GM19035 (cell line): ENCODE measurements at regions not wholly inside any gene's neighbourhood (a gene's known extent, or its start where the extent isn't known, plus 50 kb on each side); places are given as distances from the start of the nearest gene placed in this dataset.
"Not testable (repeated sequence)": the region's sequence is repeated elsewhere in the genome, so short reads cannot be mapped to it uniquely, and the experiment has no call there.

ENCODE experiments used
- ATAC-seq: cut with Tn5 transposase; IDR thresholded peaks from one replicate; pipeline ENCODE4 v1.9.1; 2021; ENCODE audit not compliant: unreplicated experiment

DNA sequence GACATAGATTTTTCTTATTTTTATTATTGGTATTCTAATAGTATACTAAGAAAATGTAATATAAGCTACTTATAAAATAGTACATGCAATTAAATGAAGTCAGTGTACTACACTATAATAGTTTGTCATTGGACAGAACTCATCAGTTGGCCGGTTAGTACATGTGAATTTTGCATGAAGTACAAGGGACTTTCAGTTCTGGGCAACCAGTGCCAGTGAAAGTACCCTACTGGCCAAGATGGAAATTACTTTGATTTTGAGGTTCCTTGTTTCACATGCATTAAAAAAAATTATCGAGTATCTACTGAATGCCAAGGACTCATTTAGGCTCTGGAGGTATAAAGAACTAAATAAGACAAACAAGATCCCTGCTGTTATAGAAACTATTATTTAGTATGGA is 213.4 kb upstream of the ELL2 start:
- no peak for ATAC-seq

DNA sequence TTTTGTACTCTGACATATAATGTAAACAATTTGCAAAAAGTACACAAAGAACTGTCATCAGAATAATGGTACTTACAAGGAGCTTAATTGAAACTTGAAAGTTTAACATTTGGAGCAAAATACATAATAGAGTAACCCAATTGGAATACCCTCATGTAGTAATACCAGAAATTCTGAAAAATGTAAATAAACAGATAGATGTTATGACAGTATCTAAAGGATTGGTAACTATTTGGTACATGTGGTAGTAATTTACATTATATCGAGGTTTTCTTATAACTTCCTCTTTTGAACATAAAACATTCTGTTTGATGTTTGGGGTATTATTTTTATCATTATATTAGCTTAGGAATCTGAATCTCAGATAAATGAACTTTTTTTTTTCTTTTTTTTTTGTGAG is 211.7 kb upstream of the ELL2 start:
- no peak for ATAC-seq

DNA sequence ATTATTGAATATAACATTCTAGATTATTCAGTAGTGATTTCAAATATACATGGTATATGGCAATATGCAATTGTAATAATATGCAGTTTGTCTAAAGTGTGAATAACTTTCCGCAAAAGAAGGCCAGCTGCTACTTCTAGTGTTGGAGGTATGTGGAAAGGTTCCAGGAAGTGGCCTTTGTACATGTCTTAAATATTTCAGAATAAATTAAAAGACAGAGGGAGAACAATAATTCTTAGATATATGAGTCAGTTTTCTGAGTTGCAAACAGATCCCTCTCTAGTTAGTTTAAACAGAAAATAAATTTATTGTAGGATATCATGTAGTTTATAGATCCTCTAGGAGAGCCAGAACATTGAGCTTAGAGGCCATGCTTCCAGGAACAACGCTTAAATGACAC is 210.8 kb upstream of the ELL2 start:
- ATAC-seq = no peak

DNA sequence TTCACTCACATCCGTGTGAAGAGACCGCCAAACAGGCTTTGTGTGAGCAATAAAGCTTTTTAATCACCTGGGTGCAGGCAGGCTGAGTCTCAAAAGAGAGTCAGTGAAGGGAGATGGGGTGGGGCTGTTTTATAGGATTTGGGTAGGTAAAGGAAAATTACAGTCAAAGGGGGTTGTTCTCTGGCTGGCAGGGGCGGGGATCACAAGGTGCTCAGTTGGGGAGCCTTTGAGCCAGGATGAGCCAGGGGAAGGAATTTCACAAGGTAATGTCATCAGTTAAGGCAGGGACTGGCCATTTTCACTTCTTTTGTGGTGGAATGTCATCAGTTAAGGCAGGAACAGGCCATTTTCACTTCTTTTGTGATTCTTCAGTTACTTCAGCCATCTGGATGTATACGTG is 210.3 kb upstream of the ELL2 start:
- ATAC-seq = not testable (repeated sequence)

DNA sequence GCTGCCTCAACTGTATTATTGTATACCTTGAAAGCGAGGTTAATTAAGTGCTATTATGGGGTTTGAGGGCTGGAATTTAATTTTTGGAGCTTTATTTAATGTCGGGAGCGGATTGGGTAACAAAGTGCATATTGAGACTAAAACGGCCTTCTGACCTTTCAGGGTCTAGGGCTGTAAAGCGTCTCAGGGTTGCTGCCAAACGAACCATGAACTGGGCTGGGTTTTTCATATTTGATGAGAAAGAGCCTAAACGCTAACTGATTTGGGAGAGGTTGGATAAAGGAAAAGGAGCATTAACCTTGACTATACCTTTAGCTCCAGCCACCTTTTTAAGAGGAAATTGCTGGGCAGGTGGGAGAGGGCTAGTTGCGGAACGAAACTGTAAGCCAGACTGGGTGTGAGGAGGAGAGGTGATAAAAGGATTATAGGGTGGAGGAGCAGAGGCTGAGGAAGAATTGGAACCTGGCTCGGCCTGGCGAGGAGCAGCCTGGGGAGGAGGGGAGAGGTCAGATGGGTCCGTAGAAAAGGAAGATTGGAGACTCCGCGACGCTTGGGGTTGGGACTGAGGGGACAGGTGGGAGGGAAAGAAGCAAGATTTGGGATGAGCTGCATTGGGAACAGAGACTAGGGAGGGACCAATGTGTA is 209.0 kb upstream of the ELL2 start:
- ATAC-seq = not testable (repeated sequence)

DNA sequence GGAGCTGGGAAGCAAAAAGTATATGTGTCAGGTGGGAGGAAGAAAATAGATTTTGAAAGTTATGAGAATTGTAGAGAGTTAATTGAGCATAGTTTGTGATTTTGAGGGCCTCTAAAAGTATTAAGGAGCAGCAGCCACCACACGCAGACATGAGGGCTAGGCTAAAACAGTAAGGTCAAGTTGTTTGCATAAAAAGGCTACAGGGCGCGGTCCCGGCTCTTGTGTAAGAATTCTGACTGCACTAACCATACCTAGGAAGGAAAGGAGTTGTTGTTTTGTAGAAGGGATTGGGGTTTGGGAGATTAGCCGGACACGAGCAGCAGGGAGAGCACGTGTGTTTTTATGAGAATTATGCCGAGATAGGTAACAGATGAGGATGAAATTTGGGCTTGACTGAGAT is 207.2 kb upstream of the ELL2 start:
- ATAC-seq = not testable (repeated sequence)

DNA sequence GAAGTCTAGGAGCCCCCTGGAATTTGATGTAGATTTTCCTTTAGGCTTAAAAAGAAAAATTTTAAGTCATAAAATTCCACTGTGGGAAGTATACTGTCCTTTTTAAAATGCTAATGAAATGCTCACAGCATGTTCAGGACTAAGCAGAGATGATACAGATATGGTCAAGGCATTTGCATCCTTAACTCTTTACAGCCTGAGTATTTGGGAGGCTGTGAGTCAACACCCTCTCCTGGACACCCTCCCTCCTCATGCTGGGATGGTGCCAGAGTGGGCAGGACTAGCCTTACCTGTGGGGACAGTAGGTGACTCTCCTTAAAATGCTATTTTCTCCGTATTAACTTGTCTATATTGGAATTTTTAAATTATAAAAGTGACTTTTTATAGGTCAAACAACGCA is 197.4 kb upstream of the ELL2 start:
- no peak for ATAC-seq

DNA sequence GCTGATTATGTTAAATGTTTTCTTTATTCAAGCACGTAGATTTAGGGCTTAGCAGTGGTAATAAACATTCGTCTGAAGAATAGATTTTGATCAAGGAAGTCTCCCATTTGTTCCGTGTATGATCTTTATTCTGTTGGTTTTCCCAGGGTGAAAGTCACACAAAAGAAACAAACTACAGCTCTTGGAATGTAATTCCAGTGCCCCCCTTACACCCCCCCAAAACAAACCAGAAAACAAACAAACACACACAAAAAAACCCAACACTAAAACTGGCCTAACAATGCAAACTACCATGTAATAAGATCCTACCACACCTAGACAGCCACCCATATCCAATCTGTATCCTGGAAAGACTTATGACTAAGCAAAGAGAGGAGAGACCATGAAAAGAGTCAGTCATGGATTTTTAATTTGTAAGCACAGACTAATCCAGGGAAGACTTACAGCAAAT is 196.2 kb upstream of the ELL2 start:
- no peak for ATAC-seq

DNA sequence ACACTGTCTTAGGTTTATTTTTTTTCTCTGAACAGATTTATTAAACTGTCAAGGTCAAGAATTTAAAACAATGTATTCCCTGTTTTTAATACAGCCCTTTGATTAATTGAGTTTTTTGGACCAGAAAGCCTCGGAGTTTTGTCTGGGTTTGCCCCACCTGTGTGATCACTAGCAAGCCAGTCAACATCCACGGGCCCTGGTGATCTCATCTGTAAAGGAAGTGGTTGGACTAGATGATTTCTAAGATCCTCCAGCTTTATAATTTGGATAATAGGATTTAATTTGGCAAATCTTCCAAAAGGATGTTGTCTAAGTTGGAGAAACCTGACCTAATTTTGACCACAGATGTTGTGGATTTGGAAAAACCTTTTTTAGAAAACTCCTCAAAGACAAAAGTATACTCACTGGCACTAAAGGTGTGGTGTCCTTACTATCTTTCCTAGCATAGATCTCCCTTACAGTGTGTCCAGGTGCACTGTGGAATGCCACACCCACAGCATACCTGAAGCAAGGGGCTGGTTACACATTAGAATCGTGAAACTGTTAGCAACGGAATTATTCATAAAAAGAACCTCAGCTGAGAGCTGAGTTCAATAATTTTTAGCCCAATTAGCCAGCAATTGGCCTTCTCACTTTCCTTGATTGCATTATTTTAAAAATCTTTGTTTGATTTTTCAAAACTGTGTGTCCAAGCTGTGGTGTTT is 195.6 kb upstream of the ELL2 start:
- no peak for ATAC-seq

DNA sequence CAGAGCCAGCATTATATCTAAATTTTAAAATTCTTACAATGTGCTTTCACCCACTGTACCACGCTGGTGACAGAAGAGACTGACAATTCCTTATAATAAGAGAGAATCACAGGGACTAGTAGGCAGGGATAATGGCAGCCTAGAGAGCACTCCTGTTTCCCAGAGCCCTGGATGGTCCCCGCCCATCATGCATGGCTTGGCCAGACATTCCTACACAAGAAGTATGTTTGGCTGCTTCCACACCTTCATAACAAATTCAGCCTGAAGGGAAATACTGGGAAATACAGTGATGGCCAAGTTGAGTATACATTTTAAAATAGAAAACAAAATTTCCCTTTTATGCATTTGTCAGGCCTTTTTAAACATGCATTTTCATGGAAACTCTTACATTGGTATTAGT is 193.5 kb upstream of the ELL2 start:
- ATAC-seq = no peak

DNA sequence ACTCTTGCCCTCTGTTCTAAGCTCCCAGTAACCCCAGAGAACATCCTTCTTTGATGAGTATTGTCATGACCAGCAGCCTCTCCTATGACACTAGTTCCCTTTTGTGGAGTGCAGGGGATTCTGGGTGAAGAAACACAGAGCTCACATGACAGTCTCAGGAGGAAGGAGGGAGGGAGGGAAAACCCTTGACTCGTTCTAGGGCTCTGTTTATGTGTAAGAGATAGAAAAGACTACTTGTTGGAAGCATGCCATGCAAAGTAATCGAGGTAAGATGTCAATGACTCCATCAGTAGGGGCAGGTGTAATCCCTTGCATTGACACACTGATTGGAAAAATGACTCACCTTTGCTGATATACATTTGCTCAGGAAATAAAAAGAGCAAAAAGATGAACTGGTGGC is 190.2 kb upstream of the ELL2 start:
- no peak for ATAC-seq

DNA sequence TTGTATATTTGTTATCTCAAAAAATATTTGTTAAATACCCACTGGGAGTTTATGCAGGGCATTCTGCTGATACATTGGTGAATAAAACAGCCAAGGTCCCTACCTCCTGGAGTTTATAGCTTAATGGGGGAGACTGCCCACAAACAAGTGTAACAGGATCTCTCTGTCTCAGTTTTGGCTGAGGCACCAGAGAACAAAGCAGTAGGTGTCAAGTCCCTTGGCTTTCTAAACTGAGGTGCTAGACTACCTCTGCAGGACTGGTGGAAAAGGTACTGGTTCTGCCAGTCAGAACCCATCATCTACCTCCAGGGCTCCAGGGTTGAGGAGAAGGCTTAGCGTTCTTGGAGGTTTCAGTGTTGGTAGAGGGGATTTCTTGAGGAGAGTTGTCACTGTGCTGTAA is 188.4 kb upstream of the ELL2 start:
- ATAC-seq = no peak

DNA sequence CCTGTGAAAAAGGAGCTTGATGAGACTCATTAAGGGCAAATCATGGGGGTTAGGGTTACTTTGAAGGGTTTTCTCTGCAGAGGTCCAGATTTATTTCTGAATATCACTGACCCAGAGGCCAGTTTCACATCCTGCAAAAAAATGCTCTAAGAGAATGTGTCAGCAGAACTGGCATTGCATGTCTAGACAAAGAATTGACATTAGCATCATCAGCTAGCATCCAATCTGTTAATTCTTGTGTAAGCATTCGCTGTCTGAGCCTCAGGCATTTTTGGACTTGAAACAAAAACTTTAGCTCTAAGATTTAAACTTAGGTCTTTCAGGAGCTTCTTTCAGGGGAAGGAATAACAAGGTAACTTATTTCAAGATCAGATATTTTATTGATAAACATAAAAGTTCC is 187.9 kb upstream of the ELL2 start:
- no peak for ATAC-seq

DNA sequence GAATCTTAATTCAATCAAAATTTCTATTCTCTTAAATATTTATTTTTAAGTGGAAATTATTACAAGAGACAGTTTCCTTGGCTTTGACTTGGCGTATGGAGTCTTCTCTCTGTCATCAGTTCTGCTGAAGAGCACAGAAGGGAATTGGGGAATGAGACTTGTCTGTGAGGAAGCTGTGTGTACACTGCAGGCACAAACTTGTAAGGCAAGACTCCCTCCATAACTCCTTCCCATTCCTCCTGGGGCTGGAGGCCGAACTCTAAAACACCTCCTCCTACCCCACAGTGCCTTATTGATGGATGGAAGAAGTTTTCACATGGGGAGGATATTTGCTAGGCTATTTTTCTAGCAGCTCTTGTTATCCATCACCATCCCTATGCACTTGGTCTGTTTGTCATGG is 187.4 kb upstream of the ELL2 start:
- ATAC-seq = no peak

DNA sequence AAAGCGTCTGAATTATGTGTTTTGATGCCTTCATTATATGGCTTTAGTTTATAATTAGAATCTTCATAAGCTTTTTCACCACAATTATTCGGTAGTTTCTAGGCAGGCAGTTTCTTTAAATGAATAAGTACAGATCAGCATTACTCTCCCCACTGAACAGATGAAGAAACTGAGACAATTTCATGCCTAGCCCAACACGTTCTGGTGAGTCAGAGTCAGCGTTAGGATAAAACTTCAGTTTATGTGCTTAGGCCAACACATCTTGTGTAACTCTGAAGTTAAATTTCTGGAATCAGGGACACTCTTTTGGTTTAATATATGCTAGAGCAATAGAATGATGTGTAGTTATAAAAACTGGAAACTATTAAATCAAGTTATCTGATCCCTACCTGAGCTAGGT is 186.7 kb upstream of the ELL2 start:
- ATAC-seq = no peak

DNA sequence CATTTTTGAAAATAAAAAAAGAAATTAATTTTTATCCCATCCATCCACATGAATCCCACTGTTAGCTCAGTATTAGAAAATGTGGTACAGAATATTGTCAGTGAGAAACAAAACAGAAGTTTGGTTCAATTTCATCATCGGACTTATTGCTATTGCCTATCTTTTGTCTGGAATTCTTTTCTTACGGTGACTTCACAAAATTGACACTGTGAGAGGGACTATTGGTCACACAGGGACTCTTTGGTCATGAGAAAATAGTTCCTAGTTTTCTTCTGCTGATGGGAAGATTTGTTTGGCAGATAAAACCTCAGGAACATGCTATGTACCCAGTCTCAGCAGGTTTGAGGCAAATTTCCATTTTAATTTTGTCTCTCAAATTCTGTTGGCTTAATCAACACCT is 186.2 kb upstream of the ELL2 start:
- ATAC-seq = no peak

DNA sequence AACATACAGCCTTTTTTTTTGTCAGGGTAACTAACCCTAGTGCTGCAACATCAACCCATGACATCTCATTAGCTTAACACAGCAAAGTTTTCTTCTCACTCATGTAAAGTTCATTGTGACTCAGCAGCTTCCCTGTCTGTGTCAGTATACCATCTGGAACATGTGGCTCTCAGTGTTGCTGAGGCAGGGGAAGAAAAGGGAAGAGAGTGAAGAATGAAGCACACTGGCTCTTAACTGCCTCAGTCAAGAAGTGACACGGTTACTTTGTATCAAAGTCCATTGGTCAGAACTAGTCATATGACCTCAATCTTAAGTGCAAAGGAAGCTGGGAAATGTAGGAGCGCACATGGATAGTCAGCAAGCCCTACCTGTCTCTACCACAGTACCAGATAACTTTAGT is 185.0 kb upstream of the ELL2 start:
- ATAC-seq = no peak

DNA sequence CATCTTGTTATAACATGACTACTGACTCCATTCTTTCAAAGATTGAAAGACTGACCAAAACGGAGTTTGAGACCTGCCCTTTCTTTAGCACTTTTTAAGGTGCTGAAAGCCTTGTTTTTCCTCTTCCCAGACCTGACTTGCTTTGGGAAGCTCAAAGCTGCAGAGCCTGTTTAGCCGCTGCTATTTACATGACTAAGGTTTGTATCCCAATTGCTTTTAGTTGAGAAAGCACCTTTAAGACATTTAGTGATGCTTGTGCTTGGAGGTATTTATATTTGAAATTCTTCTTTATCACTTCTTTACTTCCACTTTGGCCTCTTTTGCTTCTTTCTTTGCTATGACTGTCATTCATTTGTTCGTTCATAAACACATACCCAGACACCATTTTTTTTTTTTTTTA is 182.6 kb upstream of the ELL2 start:
- no peak for ATAC-seq

DNA sequence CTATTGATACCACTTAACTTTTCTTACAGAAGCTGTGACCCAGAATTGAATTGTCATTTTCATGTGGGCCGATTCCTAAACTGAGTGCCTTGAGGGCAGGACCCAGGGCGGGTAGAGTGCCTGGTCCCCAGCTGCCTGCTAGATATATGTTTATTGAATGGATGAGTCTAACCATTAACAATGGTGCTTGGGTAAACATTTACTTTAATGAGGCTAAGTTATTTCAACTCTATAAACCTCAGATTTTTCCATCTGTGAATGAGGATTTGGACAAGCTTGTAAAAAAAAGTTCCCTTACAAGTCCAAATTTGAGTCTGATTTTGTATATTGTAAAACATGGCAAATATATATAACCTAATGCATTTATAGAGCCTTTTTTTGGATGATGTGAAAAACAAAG is 181.8 kb upstream of the ELL2 start:
- no peak for ATAC-seq

DNA sequence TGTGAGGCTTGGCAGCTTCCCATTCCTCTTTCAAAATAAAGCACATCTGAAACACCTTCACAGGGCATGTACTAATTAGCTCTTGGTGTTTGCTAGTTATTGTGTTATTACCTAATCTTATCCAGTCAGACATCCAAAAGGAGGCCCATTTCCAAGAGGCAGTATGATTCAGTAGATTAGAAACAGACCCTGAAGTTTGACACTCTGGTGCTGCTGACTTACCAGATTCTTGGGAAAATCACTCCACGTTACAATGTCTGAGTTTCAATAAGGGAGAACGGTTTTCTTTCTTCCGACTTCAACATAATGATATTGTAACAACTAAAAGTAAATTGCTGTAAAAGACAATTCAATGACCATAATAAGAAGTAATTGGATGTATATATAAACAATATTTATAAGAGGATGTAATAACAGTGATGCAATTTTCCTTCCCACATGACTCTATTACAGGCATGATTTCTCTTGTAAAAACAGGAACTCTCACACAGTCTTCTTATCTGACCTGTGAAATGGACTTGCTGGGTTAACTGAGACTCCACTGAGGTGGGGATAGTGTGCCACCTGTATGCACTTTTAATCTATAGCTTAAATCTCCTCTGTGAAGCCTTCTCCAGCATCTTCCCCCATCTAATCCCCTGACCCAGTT is 181.3 kb upstream of the ELL2 start:
- ATAC-seq = no peak

DNA sequence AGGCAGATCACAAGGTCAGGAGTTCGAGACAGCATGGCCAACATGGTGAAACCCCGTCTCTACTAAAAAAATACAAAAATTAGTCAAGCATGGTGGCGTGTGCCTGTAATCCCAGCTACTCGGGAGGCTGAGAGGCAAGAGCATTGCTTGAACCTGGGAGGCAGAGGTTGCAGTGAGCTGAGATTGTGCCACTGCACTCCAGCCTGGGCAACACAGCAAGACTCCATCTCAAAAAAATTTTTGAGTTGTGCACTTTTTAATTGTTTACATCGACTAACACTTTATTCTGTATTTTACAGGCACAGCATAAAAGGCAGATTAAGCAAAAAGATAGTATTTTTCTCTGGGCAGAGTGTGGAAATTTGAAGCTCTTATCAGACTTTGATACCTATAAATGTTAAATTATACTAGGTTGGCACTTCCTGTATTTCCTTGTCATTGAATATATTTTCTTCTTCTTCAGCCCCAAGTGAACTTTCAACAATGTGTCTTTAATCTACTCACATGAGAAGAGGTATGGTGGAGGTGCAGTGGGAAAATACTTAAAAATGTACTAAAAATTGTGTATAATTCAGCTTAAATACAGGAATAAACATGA is 180.6 kb upstream of the ELL2 start:
- no peak for ATAC-seq

DNA sequence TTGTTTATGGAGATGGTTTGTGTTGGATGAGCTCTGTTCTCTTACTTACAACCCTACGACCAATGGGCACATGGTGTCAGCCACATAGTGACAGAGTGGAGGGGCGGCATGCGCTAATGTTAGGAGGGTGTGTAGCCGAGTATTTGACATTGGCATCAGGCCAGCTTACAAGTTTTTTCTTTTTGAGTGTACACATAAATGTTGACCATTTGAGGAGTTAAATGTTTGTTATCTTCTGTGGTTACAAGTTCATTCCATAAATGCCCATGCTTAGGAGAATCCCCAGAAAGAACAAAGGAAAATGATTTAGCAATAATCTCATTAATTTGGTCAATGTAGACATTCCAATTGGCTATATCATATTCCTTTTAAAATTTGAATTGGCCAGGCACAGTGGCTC is 180.1 kb upstream of the ELL2 start:
- ATAC-seq = no peak
